HG03521 (cell line): ENCODE measurements at regions not wholly inside any gene's neighbourhood (a gene's known extent, or its start where the extent isn't known, plus 50 kb on each side); places are given as distances from the start of the nearest gene placed in this dataset.

Experiments
- ATAC-seq: cut with Tn5 transposase; IDR thresholded peaks from one replicate; pipeline ENCODE4 v1.9.1; 2021; ENCODE audit warnings: mild to moderate bottlenecking, moderate library complexity; ENCODE audit not compliant: unreplicated experiment

GRCh38 chr10:83955406-83955805 lies 183.9 kb upstream of the GHITM start:
- ATAC-seq, result no peak

GRCh38 chr10:83957168-83957947 lies 182.0 kb upstream of the GHITM start:
- no peak for ATAC-seq

DNA sequence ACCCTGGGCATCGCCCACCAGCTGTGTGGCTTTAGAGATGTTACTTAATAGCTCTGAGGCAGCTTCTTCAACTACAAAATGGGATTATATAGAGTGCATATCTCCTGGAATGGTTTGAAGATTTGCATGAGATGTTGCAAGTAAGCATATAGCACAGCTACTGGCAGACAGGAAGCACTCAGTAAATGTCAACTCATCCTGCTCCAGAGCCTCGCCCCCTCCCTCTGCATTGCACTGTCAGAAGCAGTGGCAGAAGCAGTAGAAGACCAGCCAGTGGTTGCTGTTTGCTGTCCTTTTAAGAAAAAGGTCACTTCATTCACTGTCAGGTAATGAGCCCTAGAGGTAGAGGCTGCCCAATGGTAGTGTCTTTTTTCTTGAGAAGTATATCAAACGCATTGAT lies 180.0 kb upstream of the GHITM start:
- ATAC-seq, result no peak

DNA sequence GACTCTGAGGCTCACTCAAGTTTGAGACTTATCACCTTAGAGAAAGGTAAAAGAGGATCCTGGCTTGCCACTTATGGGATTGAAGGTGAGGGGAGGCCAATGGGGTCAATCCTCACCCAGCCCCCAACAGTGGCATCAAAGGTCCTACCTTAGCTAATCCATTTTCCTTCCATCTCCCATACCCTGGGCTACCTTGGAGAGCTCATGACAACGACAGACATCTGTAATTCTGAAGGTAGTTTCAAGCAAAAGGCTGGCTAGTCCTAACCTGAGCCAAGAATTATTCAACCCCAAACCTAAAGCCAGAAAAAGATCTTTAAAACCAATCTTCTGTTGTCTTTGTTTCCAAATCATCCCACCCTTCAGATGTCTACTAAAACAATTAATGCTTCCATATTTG lies 179.2 kb upstream of the GHITM start:
- no peak for ATAC-seq

GRCh38 chr10:83961620-83962019 lies 177.7 kb upstream of the GHITM start:
- no peak for ATAC-seq

DNA sequence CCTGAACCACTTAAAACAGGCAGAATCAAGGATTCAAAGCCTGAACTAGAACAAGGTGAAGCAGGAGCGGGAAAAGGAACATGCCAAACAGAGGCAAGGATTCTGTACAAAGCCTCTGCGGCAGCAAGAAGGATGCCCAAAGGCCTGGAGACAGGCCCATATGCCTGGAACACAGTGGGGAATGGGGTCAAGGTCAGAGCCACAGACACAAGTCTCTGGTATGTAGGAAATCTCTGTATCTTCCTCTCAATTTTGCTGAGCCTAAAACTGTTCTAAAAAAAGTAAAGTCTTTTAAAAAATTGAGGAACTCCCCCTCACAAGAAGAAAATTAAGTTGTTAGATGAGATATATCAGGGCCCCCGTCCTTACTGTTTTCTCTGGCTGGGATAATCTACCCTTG lies 175.9 kb upstream of the GHITM start:
- no peak for ATAC-seq

GRCh38 chr10:83965473-83965872 lies 173.8 kb upstream of the GHITM start:
- ATAC-seq, result no peak

- ATAC-seq, result no peak
Measured at GRCh38 chr10:83968052-83968451, 171.3 kb upstream of the GHITM start.

DNA sequence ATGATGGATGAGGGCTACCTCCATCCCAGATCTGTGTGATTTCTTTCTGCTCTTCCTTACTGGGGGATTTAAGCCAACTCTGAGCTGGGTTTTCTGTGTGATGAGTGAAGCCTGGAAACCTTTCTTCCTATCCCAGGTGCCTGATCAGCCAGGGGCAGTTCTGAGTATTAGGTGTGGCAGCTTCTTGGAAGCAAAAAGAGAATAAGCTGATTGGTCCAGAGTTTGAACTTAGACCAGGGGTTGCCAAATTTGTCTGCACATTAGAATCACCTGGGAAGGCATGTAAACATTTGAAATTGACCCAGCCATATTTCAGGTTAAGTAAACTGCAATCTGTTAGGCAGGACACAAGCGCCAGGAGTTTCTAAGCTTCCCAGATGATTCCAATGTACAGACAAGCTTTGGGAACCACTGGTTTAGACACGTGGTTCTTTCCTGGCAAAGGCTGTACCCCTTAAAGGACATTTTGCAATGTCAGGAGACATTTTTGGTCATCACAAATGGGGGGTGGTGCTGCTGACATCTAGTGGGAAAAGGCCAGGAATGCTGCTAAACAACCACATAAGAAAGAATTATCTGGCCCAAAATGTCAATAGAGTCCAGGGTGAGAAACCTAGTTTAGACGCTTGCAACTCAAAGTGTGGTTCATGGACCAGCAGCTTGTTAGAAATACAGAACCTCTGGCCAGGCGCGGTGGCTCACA lies 160.5 kb upstream of the GHITM start:
- no peak for ATAC-seq

DNA sequence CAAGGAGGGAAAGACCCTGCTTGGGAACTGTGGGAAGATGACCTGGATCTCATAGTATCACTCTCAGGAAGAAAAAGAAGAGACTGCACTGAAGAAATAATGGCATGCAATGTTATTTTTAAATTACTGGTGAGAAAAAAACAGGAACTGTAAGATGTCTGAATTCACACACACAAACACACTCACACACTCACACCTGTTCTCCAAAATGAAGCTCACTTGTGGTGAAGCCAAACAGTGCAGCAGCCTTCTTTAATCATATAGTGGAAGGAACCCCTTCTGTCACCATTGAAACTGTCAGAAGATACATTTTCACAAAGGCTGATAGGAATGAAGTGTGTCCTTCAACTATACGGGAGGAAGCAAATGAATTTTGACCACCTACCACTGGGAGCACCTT lies 156.5 kb upstream of the GHITM start:
- peak; percentile 40 for ATAC-seq

- no peak for ATAC-seq
Measured at GRCh38 chr10:83983578-83984255, 155.6 kb upstream of the GHITM start.

DNA sequence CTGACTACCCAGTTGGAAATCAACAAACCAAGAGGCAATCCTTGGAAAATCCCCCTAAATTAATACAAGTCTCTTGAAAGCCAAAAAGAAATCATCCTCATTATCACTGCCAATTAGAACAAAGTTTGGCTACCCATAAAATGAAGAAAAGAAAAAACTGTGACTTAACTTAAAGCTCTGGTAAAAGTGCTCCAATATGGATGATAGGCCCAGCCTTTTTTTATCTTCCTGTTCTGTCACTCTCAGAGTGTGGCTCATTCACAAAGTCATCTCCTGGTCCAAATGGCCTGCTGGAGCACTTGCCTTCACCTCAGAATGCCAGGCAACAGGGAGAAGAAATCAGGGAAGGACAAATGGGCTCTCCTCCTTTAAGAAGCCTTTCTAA lies 155.1 kb upstream of the GHITM start:
- no peak for ATAC-seq

DNA sequence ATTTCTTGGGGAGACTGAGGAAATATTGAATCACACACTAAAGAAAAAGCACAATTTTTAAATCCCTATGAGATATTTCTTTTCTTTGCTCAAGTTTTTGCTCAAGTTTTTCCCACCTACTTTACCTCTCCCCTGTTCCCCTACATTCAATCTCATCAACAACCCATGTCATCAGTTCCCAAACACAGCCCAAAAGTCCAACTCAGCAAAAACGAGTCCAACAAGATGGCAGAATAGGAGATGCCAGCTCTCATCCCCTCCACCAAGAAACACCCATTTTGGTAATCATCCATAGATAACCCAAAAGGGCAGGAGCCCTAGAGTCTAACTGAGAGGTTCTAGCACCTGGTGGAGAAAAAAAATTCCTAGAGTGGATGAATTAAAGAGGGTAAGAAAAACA lies 152.5 kb upstream of the GHITM start:
- ATAC-seq, result no peak

DNA sequence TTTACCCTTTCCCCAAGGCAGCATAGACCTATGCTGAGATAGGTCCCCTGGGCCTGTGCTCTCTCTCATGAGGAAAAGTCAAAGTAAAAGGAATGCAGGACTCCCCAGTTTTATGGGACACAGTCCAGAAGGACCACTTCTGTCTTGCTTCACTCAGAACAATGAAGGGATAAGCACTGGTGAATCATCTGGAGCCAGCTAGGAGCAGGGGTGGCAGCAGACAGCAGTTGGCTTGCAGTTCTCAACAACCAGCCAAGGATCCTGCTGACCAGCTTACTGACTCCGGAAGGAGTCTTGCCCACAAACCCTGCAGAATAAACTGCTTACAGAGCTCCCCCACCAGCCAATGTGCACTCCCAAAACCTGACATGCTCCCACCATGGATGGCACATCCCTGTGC lies 152.1 kb upstream of the GHITM start:
- no peak for ATAC-seq

- no peak for ATAC-seq
Measured at GRCh38 chr10:83988435-83988834, 150.9 kb upstream of the GHITM start.

GRCh38 chr10:83990126-83990525 lies 149.2 kb upstream of the GHITM start:
- ATAC-seq, result peak; percentile 78

DNA sequence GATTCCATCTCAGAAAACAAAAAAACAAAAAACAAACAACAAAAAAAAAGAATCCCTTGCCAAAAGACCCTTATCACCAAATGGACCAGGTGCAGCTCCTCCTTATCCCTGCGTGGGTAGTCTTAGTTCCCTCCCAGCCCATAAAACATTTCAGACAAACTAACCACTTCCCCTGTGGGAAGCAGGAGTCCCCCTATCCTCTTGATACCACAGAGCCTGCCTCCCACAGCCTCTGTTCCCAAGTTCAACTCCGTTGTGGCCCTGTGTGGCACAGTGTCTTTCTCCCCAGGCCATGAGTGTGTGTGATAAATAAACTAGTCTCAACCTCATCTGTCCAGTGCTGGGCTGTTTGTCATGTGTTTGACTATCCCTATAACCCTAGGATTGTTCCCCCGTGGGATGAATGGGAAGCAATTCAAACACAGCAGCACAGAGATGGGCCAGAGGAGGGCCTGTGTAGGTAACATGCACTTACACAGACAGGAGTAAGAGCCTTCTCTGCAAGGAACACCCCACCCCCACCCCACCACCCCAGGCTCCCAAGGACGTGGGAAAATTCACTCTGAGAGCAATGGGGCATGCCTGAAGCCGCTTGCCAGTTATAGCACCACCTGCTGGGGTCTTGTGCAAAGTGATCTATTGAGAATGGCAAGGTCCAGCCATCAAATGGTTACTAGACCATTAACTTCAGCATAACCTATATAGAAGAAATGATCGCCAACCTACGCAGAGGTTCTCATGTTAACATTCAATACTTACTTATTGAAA lies 147.1 kb upstream of the GHITM start:
- ATAC-seq, result peak; percentile 45

DNA sequence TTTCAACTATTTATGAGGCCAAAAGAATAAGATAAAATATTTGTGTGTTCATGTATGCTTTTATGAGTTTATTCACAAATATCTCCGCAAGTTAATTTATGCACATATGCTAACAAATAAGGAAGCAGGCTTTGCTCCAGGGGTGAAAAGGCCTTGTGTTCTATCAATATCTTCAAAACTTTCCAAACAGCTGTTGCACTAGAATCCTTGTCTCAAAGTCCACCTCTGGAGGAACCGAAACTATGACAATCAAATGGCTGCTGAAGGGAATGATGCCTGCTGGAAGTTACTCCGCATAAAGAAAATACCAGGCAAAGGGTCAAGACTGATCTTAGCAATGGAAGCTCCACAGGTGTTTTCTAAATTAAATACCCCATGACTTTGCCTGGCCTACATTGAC lies 145.0 kb upstream of the GHITM start:
- no peak for ATAC-seq

- no peak for ATAC-seq
Measured at GRCh38 chr10:83995738-83996331, 143.5 kb upstream of the GHITM start.

GRCh38 chr10:84004221-84004620 lies 135.1 kb upstream of the GHITM start:
- no peak for ATAC-seq

GRCh38 chr10:84005403-84005802 lies 133.9 kb upstream of the GHITM start:
- no peak for ATAC-seq
